GM19455 (cell line): ENCODE measurements at regions not wholly inside any gene's neighbourhood (a gene's known extent, or its start where the extent isn't known, plus 50 kb on each side); places are given as distances from the start of the nearest gene placed in this dataset.
A peak's percentile ranks its signal among the peaks of the same experiment; 100 is the strongest.
"Not testable (repeated sequence)": the region's sequence is repeated elsewhere in the genome, so short reads cannot be mapped to it uniquely, and the experiment has no call there.

Experiments
- ATAC-seq: cut with Tn5 transposase; IDR thresholded peaks from one replicate; pipeline ENCODE4 v1.9.1; 2021; ENCODE audit not compliant: unreplicated experiment

DNA sequence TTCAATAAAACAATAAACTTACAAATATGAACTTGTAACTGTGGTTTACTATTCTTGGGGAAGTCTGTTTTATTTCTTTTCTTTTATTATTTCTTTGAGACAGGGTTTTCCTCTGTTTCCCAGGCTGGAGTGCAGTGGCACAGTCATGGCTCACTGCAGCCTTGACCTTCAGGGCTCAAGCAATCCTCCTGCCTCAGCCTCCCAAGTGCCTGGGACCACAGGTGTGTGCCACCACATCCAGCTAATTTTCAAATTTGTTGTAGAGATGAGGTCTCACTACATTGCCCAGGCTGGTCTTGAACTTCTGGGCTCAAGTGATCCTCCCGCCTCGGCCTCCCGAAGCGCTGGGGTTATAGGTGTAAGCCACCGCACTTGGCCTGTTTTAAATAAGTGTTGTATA lies 343.4 kb downstream of the SOX9 start:
- not testable (repeated sequence) for ATAC-seq

DNA sequence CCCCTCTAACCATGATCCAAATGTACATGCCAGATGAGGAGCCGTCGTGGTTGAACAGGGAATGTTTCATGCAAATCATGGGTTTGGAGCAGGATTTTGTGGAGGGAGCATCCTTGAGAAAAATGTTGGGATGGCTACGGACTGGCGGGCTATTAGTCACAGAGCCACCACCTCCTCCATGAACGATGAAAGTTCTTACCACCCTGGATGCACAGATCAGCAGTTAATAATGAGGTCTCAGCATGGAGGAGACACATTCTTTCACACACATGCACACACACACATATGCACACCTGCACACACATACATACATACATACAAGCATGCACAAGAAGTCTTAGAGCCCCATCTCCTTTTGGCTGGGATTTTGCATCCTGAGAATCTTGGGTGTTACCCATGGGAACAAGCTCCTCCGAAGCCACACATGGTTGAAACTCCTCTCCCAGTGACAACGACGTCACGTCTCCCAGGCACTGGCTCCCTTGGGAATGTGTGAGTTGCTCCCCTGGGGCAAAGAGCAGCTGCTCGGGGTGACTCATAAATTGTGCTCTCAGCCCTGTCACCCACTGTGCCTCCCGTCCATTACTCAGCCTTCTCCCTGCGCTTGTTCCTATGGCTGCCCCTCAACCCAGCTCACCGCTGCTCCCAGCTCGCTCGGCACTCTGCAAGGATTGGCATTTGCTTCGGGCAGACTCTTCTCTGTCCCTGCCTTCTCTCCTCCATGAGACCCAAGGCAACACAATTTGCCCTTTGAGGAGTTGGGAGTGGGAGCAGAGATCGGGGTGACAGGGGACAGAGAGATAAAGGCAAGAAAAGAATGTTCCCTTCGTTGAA lies 344.6 kb downstream of the SOX9 start:
- peak; percentile 13 for ATAC-seq

DNA sequence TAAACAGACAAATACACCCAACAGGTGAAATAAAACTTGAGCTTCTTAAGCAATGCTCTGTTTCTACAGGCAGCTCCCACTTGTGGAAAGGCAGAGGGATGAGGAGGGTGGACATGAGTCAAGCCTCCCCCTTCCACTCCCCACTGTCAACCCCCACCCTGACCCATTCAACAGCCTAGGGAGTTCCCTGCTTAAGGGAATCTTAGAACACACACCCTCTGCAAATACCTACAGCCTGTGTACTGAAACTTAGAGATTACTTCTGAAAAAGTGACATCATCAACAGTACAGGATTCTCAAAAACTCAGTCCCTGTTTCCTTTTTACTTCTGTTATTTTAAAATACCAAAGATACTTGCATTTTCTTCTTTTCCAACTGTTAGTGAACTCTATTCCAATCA lies 345.4 kb downstream of the SOX9 start:
- peak; percentile 74 for ATAC-seq

DNA sequence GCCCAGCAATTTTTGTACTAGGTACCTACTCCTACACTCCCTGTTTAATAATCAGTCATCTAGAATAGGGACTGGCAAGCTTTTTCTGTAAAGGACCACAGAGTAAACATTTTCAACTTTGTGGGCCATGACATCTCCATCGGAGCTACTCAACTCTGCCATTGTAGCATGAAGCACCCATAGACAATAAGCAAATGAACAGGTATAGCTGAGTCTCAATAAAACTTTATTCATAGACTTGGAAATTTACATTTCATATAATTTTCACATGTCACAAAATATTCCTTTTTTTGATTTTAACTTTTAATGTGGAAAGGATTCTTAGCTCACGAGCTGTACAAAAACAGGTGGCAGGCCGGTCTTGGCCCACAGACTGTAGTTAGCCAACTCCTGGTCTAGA lies 345.8 kb downstream of the SOX9 start:
- no peak for ATAC-seq

DNA sequence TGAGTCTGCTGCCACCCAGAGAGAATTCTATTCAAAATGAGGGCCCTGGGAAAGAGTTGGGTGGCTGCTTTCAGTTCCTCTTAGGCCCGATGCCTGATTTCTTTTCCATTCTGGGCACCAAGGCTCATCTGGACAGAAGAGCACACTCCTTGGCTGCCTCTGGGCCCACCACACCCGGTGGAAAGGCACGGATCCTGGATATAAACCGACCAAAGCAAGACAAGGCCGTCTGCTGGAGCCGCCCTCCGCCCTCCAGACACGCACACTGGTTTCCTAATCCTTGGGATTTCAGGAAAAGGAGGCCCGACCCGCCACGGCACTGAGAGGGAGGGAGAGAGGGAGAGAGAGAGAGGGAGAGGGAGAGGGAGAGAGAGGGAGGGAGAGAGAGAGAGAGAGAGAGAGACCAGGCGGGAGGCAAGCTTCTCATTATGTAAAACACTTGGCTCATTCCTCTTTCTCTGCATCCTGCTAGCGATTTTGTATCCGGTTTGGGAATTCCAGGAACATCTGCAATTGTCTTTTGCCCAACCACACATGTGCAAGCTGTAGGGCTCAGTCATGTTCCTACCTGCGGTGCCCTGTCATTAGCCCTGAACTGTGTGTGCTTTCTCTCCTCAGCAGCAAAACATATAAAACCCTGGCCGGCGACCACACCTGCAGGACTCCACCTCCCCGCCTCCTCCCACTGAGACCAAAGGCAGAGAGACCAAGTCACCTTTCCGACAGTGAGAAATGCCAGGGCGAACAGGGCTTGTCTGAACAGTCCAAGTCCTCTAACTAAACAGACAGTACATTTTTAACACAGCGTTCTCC lies 347.2 kb downstream of the SOX9 start:
- ATAC-seq: no peak

DNA sequence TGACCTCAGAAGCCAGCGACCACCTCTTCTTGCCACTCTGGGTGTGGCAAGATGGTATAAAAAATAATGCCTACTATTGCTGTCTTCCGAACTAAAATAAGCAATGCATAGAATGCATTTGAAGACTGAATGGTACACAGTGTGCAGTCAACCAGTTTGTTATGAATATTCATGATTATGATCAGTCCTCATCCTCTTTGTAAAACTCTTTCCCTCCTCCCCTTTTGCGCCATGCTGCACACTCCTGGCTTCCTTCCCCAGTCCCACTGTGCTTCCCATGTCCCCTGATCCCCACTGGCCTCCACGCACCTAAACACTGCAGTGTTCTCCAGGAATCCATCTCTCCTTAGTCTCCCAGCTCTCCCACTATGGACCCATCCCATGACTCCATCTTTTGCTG lies 348.0 kb downstream of the SOX9 start:
- no peak for ATAC-seq

DNA sequence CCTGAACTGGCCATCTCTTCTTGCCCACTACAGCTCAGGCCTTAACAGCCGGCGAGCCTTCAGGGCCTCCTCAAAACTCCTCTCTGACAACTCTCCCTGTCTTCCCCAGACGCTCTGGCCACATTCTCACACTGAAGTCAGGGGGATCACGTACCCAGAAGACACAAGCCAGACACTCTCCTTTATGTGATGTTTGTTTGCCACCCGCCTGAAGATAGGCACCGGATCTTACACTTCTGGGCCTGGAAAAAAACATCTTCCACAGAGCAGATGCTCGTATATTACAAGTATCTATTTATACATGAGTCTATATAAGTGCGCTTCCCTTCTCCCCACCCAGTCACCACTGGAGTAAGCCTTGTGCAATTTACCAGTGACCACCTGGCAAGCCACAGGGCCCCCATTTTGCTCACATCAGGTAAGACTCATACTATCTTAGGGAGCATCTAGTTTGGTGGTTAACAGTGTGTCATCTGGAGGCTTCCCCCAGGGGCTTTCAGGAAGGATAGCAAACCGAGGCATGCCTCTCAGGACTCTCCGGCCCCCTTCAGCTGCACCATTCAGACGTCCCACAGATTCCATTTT lies 349.4 kb downstream of the SOX9 start:
- no peak for ATAC-seq

DNA sequence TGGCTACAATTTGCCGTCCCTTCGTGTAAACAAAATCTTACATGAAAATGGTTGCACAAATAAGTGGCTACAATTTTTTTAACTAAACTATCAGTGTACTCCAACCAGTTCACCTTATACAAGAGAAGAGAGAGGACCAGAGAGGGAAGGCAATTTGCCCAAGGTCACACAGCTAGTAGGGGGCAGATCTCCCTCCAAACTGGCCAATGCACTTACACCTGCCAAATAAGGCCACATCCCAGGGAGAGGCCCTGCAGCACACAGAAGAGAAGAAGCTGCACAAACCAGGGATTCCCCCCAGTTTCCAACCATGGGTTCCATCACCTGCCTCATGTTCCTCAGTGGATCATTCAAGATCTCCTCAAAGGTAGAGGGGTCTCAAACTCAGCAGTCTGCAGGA lies 349.9 kb downstream of the SOX9 start:
- ATAC-seq: no peak

DNA sequence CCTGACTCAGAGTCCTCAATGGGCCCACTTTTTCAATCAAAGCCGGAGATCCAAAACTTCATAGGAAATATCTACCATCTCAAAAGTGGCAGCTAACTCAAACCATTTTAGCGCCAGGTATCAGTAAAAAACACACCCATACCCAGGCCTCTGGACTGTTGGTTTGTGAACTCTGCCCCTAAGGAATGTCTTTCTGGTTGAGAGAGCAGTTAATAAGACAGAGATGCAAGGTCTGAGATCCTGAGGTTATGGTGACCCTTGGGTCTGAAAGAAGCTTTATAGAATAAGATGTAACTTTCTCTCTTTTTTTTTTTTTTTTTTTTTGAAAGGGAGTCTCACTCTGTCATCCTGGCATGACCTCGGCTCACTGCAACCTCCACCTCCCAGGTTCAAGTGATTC lies 350.5 kb downstream of the SOX9 start:
- no peak for ATAC-seq

DNA sequence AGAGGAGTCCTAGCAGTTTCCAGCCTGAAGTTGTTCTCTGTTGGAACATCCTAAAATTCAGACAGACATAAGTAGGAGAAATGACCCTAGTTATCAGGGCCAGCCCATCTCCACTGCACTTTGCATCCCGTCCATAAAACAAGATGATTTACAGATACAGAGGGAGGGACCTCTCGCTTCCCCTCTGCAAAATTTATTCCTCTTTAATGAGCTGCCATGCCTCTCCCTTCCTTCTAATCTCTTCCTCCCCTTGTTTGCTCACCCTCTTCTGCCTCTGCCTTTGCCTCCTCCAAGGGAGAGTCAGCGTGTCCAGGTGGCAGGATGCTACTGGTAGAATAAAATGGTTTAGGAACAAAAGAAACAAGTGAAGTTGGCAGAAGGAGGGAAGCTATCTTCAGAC lies 351.3 kb downstream of the SOX9 start:
- ATAC-seq: no peak

DNA sequence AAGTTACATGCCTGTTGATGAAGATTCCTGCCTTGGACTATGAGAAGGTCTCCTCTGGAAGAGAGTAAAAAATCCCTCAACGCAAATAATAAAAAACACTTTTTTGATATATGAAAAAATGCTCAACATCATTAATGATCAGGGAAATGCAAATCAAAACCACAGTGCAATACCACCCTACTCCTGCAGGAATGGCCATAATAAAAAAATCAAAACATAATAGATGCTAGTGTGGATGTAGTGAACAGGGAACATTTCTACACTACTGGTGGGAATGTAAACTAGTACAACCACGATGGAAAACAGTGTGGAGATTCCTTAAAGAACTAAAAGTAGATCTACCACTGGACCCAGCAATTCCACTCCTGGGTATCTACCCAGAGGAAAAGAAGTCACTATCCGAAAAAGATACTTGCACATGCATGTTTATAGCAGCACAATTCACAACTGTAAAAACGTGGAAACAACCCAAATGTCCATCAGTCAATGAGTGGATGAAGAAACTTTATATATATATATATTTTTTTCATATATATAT lies 352.1 kb downstream of the SOX9 start:
- ATAC-seq: not testable (repeated sequence)

DNA sequence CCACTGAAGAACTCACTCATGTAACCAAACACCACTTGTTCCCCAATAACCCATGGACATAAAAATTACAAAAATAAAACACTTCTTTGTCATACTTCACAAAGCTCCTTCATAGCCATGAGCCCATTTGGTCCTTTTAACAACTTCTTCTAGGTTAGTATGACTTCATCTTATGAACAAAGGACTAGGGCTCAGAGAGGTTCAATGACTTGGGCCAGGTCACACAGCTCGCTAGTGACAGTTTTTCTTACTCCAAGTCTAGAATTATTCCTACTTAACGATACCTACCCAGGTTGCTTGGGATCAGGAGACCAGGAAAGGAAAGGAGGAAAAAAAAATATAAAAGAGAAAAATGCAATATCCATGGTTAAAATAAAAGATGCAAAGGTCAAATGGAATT lies 353.4 kb downstream of the SOX9 start:
- no peak for ATAC-seq

DNA sequence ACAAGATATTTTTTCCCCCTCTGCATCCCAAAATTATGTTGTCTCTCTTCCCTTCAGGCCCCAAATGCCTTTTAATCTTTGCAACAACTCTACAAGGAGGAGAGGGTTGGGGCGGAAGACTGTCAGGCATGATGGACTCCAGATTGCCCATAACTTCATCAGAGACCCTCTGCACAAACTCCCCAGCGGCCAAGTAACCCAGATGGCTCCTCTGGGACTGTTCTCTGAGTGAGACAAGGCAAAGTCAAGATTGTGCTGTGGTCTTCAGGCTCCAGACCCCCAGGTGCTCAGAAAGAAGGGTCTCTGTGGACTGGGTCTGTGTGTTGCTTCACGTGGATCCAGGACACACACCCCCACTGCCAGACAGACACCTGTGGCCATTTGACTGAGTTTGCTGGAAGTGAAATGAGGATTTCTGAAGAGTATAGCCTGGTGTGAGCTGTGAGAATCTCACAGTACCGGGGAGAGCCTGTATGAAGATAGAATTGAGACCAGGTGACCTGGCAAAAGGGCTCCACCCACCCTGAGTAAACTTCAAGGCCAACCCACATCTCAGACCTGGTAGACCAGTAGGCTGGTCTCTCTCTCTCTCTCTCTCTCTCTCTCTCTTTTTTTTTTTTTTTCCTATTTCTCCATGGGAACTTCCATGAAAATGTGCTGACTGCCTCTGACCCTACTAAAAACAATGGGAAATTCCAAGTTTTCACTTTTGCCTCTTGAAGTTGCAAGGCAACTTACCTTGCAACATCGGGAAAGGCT lies 354.1 kb downstream of the SOX9 start:
- ATAC-seq: no peak

DNA sequence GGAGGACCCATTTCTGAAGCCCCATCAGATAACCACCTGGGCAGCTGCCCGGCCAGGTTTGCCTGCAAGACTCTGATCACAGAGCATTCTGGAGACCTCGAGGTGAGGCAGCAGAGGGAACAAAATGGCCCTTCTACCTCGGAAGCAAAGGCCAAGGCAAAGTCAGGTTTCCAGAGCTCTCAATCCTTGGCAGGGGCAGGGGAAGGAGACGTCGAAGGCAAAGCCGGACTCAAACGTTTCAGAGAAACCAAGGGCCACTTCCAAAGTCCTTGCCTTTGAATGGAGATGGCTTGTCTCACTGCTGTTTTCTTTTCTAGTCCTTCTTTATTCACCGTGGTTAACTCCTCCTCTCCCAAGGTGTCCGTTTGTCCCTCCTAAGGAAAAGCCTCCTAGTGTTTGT lies 355.3 kb downstream of the SOX9 start:
- no peak for ATAC-seq

DNA sequence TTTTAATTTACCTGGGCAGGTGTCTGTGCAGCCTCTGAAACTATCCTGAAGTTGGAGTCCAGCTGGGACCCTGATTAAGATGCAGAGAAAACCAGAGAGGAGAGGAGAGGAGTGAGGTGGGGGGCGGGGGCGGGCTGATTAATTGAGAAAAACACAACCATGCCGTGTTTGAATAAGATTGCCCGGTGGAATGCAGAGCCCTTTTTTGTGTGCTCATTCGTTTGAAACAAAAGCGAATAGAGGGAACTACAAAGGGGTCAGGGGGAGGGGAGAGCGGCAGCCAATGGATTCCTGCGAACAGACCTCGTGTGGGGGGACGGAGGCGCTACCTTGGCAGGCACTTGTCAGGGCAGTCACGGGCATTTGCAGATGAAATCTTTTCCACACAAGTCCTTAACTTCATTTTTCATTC lies 355.8 kb downstream of the SOX9 start:
- ATAC-seq: no peak

DNA sequence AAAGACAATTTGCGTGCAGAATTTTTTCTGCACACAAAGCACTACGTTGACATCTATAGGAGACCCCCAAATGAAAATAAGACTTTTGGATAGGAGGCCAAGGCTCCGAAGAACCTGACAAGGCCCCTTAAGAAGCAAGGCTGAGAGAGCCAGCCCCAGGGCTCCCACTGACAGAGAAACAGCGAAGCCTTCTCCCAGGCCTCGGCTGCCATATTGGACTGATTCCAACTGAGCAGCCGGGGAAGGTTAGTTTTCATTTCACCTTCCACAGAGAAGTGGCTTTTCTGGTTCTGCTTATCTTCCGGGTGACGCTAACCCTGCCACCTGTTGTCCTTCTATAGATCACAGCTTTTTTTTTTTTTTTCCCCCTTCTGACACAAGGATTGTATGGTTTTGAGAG lies 356.7 kb downstream of the SOX9 start:
- no peak for ATAC-seq

DNA sequence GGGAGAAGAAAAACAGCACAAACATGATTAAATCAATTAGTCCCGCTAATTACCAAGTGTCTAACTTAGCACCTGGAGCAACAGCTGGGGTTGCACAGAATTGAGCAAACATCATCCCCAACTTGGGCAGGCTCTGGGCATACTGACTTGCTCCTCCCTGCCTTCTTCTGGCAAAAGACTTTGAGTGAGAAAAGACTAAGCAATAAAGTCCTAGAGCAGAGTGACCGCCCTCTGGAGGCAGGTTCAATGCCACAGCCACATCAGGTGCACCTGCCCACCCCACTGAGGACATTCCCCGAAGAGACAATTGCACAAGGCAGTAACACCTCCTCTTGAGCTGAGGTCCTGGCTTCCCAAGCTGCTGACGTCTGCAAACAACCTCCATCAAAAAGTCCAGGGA lies 358.3 kb downstream of the SOX9 start:
- no peak for ATAC-seq

DNA sequence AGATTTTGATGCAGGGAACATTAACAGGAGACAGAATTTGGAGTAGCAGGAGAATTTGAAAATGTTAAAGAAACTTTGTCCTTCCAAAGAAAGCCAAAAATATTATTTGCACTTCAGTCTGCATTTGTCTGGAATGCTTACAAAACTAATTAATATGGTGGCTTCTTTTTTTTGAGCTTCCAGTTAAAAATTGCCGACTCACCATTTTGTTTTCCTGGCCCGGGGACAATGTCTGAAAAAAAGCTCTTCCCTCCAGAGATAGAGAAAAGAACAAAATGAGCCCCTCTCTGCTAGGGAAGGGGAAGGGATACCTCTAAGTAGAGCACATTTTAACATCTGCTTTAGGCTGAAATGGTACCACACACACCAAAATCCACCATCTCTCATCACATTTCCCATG lies 360.8 kb downstream of the SOX9 start:
- no peak for ATAC-seq

DNA sequence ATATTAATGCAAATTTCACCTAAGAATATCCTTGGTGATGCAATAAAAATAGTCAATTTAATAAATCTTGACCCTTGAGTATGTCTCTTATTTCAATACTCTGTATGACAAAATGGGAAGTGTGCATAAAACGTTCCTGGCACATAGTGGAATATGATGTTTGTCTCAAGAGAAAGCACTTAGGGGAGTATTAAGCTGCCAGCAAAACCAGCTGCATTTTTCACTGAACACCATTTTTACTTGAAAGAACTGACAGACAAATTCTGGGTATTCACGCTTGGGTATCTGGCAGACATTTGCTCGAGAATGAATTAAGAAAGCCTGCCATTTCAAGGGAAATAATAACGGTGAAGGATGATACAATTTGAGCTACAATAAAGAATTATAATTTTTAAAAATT lies 364.8 kb downstream of the SOX9 start:
- ATAC-seq: no peak

DNA sequence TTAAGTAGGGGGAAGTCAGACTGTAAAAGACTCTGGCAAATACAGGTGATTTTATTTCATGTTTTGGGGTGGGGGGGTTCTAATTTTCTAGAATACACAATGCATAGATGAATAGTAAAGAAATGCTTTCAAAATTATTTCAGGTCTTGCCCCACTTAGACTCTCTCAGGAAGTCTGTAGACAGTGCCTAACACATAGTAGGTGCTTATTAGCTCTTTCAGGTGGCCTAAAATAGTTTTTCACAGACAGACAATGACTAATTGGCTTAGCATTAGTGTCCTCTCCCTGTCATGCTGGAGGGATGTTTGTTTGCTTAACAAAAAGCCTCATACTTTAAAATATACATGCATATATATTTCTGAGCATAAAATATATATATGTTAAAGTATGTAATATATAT lies 366.0 kb downstream of the SOX9 start:
- no peak for ATAC-seq
